Heart left ventricle (tissue), 16 donors: ENCODE measurements at regions not wholly inside any gene's neighbourhood (a gene's known extent, or its start where the extent isn't known, plus 50 kb on each side); places are given as distances from the start of the nearest gene placed in this dataset.

Source experiments
- ATAC-seq, 4 donors: fragments of 200-7000 bp; cut with Tn5 transposase; one replicate each; pipeline ENCODE4 v1.9.1; 2020 to 2022; ENCODE audit warnings: moderate library complexity in 4 of 4, mild to moderate bottlenecking in 3 of 4, moderate number of reproducible peaks in 1 of 4
- DNase-seq, 5 donors: peaks; one replicate each; pipeline ENCODE4 v3.0.0-alpha.2; 2020
- H3K27ac ChIP-seq, 12 donors: fragments of 200-600 bp; sonication (generic) in 4 of 12; one replicate each; pipeline versions ENCODE4 v1.5.0 to v1.8.0; 2016 to 2022; ENCODE audit warnings: mild to moderate bottlenecking in 2 of 12
- H3K27me3 ChIP-seq, 9 donors: fragments of 200-600 bp; sonication (generic) in 2 of 9; one replicate each; pipeline versions ENCODE4 v1.5.1 to v1.8.0; 2016 to 2022; ENCODE audit warnings: mild to moderate bottlenecking in 3 of 9
- H3K36me3 ChIP-seq, 9 donors: fragments of 200-600 bp; sonication (generic) in 2 of 9; one replicate each; pipeline versions ENCODE4 v1.5.0 to v1.8.0; 2018 to 2022; ENCODE audit warnings: mild to moderate bottlenecking in 2 of 9
- H3K4me1 ChIP-seq, 12 donors: fragments of 200-600 bp; sonication (generic) in 4 of 12; one replicate each; pipeline versions ENCODE4 v1.5.0 to v1.8.0; 2016 to 2022; ENCODE audit warnings: mild to moderate bottlenecking in 3 of 12
- H3K4me3 ChIP-seq, 12 donors: fragments of 200-600 bp; sonication (generic) in 4 of 12; one replicate each; pipeline versions ENCODE4 v1.5.0 to v1.8.0; 2017 to 2022; ENCODE audit warnings: mild to moderate bottlenecking in 9 of 12, moderate library complexity in 4 of 12
- H3K9me3 ChIP-seq, 12 donors: fragments of 200-600 bp; sonication (generic) in 4 of 12; one replicate each; pipeline versions ENCODE4 v1.5.0 to v1.8.0; 2016 to 2022; ENCODE audit warnings: mild to moderate bottlenecking in 1 of 12
- CTCF ChIP-seq, 12 donors: fragments of 200-600 bp; sonication (generic) in 4 of 12; IDR thresholded peaks; one replicate each; pipeline versions ENCODE4 v1.5.0 to v1.8.0; 2018 to 2022; ENCODE audit warnings: antibody characterized with exemption in 12 of 12, mild to moderate bottlenecking in 5 of 12
- POLR2A ChIP-seq, 2 donors: fragments of 450-650 bp; IDR thresholded peaks; one replicate each; pipeline ENCODE4 v1.6.1; 2017; ENCODE audit warnings: antibody characterized with exemption in 2 of 2, mild to moderate bottlenecking in 2 of 2, moderate library complexity in 2 of 2
- WGBS, 4 donors: extraction: QIAGEN DNeasy Blood & Tissue Kit in 2 of 4; methylation state at CpG; one replicate each; pipeline versions ENCODE4 v1.1.5 to v1.1.7; 2013 to 2018; 5-methylcytosine and 5-hydroxymethylcytosine counted together
- intact Hi-C, 10 donors: fragments of 100-400 bp; cut with DNase I; formaldehyde crosslinking; loops; one replicate each; pipeline versions ENCODE4 v1.11.1 to v1.14.2; 2022
- donor health status: ischemic (EF 13 %, LVEDD 7.1; RV severe dilation, severe dysfunction).
- donor health status: healthy with polysubstance abuse.
- donor health status: DM: no; HTN: yes; CAD: no.
- donor health status: DM: no; HTN: no; CAD: no.
- donor health status: ischemic (EF 25% LVEDD 6.9; RV normal size, moderate dysfunction).
- donor health status: ischemic (EF 25% LVEDD 5.7; RV mildly dilated, moderate dysfunction).
- donor health status: healthy.
- donor health status: DM: yes; HTN: yes; CAD: no.
- donor health status: ischemic (EF 35%, LVEDD 5.7; RV mildly dilated, moderate dysfunction).
- donor health status: nonischemic (EF 11% LVEDD 7.7; RV severe dilation, severe dysfunction).
- donor health status: DM: yes; HTN: yes; CAD: no.
- donor health status: PGD.
- donor health status: ischemic (EF 29% LVEDD 5.4; RV normal size, mild dysfunction).
- donor health status: nonischemic (EF 23%, LVEDD 6.1; RV moderate dilation, normal function).

- no peak overlapping the region for H3K27ac ChIP-seq
- H3K9me3 ChIP-seq = no peaks in the 10 kb centered on the region
- H3K36me3 ChIP-seq = no peaks in the 10 kb centered on the region
- 76 to 81% (median 78%) methylated on average over 4 of the region's 4 CpGs for WGBS, 4 donors
- H3K4me3 ChIP-seq = no peak overlapping the region
- DNase-seq (no peak), ATAC-seq (no peak)
- intact Hi-C loops = no loop called here
- no peaks in the 10 kb centered on the region for H3K27me3 ChIP-seq
- TF ChIP-seq CTCF (IDR thresholded peaks at IDR 0.05) (no peak), POLR2A (IDR thresholded peaks at IDR 0.05) (no peak)
- no peaks in the 10 kb centered on the region for H3K4me1 ChIP-seq
Observed at GRCh38 chr2:228628682-228629081, 447.2 kb upstream of the SPHKAP start.

GRCh38 chr2:228627510-228627909, 446.0 kb upstream of the SPHKAP start:
- Histone ChIP-seq H3K9me3 (no peaks in the 10 kb centered on the region), H3K27ac (no peak overlapping the region), H3K27me3 (no peaks in the 10 kb centered on the region), H3K4me3 (no peak overlapping the region), H3K4me1 (no peaks in the 10 kb centered on the region), H3K36me3 (no peaks in the 10 kb centered on the region)
- intact Hi-C loops = no loop called here
- WGBS, 4 donors = 73 to 83% (median 81%) methylated on average over 4 of the region's 4 CpGs
- TF ChIP-seq POLR2A (IDR thresholded peaks at IDR 0.05) (no peak), CTCF (IDR thresholded peaks at IDR 0.05) (no peak)
- ATAC-seq = no peak
- no peak for DNase-seq

- TF ChIP-seq CTCF (IDR thresholded peaks at IDR 0.05) (no peak), POLR2A (IDR thresholded peaks at IDR 0.05) (no peak)
- H3K36me3 ChIP-seq = no peaks in the 10 kb centered on the region
- intact Hi-C loops = no loop called here
- no peak overlapping the region for H3K27ac ChIP-seq
- H3K27me3 ChIP-seq = no peaks in the 10 kb centered on the region
- H3K9me3 ChIP-seq = no peaks in the 10 kb centered on the region
- WGBS, 4 donors = 71 to 84% (median 83%) methylated on average over 3 of the region's 3 CpGs
- no peaks in the 10 kb centered on the region for H3K4me1 ChIP-seq
- H3K4me3 ChIP-seq = no peak overlapping the region
- no peak for ATAC-seq
- DNase-seq = no peak
Observed at GRCh38 chr2:228625481-228625880, 444.0 kb upstream of the SPHKAP start.

- 79 to 97% (median 91%) methylated on average over 1 of the region's 1 CpG for WGBS, 4 donors
- TF ChIP-seq CTCF (IDR thresholded peaks at IDR 0.05) = no peak
- no peak for TF ChIP-seq POLR2A (IDR thresholded peaks at IDR 0.05)
- ATAC-seq (no peak), DNase-seq (no peak)
- Histone ChIP-seq H3K36me3 (no peaks in the 10 kb centered on the region), H3K27me3 (no peaks in the 10 kb centered on the region), H3K27ac (no peak overlapping the region), H3K4me1 (no peaks in the 10 kb centered on the region), H3K4me3 (no peak overlapping the region), H3K9me3 (no peaks in the 10 kb centered on the region)
- intact Hi-C loops = no loop called here
Observed at GRCh38 chr2:228624733-228625132, 443.2 kb upstream of the SPHKAP start.
